ENCODE measurements at regions not wholly inside any gene's neighbourhood (a gene's known extent, or its start where the extent isn't known, plus 50 kb on each side); places are given as distances from the start of the nearest gene placed in this dataset.

GRCh38 chr15:20409247-20409646 lies 132.4 kb downstream of the GOLGA6L6 start:
- TF ChIP-seq CTCF (IDR thresholded peaks at IDR 0.05; ENCODE audit: insufficient read depth, low read depth, low read length) = no peak
- no peak for TF ChIP-seq EZH2 (IDR thresholded peaks at IDR 0.05; ENCODE audit: insufficient read depth, low read length)
